PC-3 (cell line): ENCODE measurements at regions not wholly inside any gene's neighbourhood (a gene's known extent, or its start where the extent isn't known, plus 50 kb on each side); places are given as distances from the start of the nearest gene placed in this dataset.

ENCODE experiments used
- ATAC-seq: fragments of 200-7000 bp; cut with Tn5 transposase; 2 replicates; pipeline ENCODE4 v1.9.1; 2020; ENCODE audit warnings: mild to moderate bottlenecking, moderate library complexity
- BruUV-seq: library from RNA; stranded (reverse); fragments of 400-500 nt; replicated peaks from 2 replicates; lab custom pipeline; 2021; lab: Mats Ljungman, UMichigan
- CTCF ChIA-PET: fragments of 300-600 bp; sonication (Branson Sonifier 250); formaldehyde crosslinking; loops from one replicate; lab custom pipeline; 2022; ENCODE audit warnings: antibody characterized with exemption; lab: Charles Lee
- POLR2A ChIA-PET: fragments of 300-600 bp; sonication (Branson Sonifier 250); formaldehyde crosslinking; loops from one replicate; lab custom pipeline; 2022; ENCODE audit warnings: antibody characterized with exemption; ENCODE audit not compliant: unreplicated experiment; lab: Charles Lee
- DNase-seq: peaks from one replicate; pipeline ENCODE4 v3.0.0-alpha.2; 2015
- H2AFZ ChIP-seq: fragments of 300-600 bp; sonication (generic); 2 replicates; pipeline ENCODE4 v1.6.0; 2016; ENCODE audit warnings: antibody characterized with exemption, low read length
- H3F3A ChIP-seq: fragments of 300-600 bp; sonication (generic); one replicate; pipeline ENCODE4 v1.6.0; 2017; ENCODE audit warnings: antibody characterized with exemption, low read length, control low read depth, mild to moderate bottlenecking; ENCODE audit not compliant: unreplicated experiment
- H3K27ac ChIP-seq: fragments of 300-600 bp; sonication (generic); 2 replicates; pipeline ENCODE4 v1.5.1; 2016; ENCODE audit warnings: mild to moderate bottlenecking, low read length
- H3K27me3 ChIP-seq: fragments of 300-600 bp; sonication (generic); 2 replicates; pipeline ENCODE4 v1.6.1; 2016; ENCODE audit warnings: low read length, mixed read lengths
- H3K36me3 ChIP-seq: fragments of 300-600 bp; sonication (generic); 2 replicates; pipeline ENCODE4 v1.6.1; 2016; ENCODE audit warnings: low read depth, mixed run types, low read length, mixed read lengths
- H3K4me1 ChIP-seq: fragments of 300-600 bp; sonication (generic); 2 replicates; pipeline ENCODE4 v1.5.1; 2016; ENCODE audit warnings: low read length; ENCODE audit not compliant: insufficient read depth
- H3K4me2 ChIP-seq: fragments of 300-600 bp; sonication (generic); 2 replicates; pipeline ENCODE4 v1.6.0; 2016; ENCODE audit warnings: low read length
- H3K4me3 ChIP-seq: fragments of 300-600 bp; sonication (generic); 2 replicates; pipeline ENCODE4 v1.5.1; 2016; ENCODE audit warnings: mild to moderate bottlenecking, low read length, mixed read lengths
- H3K79me2 ChIP-seq: fragments of 300-600 bp; sonication (generic); 2 replicates; pipeline ENCODE4 v1.6.1; 2017; ENCODE audit warnings: low read length, mixed read lengths
- H3K9ac ChIP-seq: fragments of 300-600 bp; sonication (generic); 2 replicates; pipeline ENCODE4 v1.6.0; 2016; ENCODE audit warnings: mild to moderate bottlenecking, low read length
- H3K9me2 ChIP-seq: fragments of 300-600 bp; sonication (generic); replicated peaks from 2 replicates; pipeline ENCODE4 v1.6.1; 2016; ENCODE audit warnings: mixed run types, low read length, mixed read lengths
- H3K9me3 ChIP-seq: fragments of 300-600 bp; sonication (generic); 2 replicates; pipeline ENCODE4 v1.6.1; 2016; ENCODE audit warnings: low read length, mixed read lengths
- H4K20me1 ChIP-seq: fragments of 300-600 bp; sonication (generic); 2 replicates; pipeline ENCODE4 v1.6.1; 2016; ENCODE audit warnings: low read length, mixed read lengths
- CTCF ChIP-seq: fragments of 300-600 bp; sonication (generic); conservative IDR thresholded peaks from 2 replicates; pipeline ENCODE4 v1.5.1; 2017; ENCODE audit warnings: antibody characterized with exemption, low read depth, mild to moderate bottlenecking, low read length
- EZH2 ChIP-seq: fragments of 300-600 bp; sonication (generic); IDR thresholded peaks from one replicate; pipeline ENCODE4 v1.6.1; 2017; ENCODE audit warnings: antibody characterized with exemption, mild to moderate bottlenecking, low read length; ENCODE audit not compliant: unreplicated experiment
- EZH2phosphoT487 ChIP-seq: fragments of 300-600 bp; sonication (generic); IDR thresholded peaks from 2 replicates; pipeline ENCODE4 v1.6.1; 2018; ENCODE audit warnings: mild to moderate bottlenecking, antibody characterized with exemption, low read length, borderline replicate concordance
- intact Hi-C: fragments of 100-400 bp; cut with micrococcal nuclease; formaldehyde crosslinking; loops from 2 replicates; pipeline ENCODE4 v1.9.0; 2023

- Histone ChIP-seq H2AFZ (no peak overlapping the region), H3K36me3 (no peaks in the 10 kb centered on the region), H3K27ac (no peak overlapping the region), H3K4me3 (no peak overlapping the region), H4K20me1 (no peaks in the 10 kb centered on the region), H3K79me2 (no peaks in the 10 kb centered on the region), H3K9me3 (peaks cover 5% of the 10 kb centered on the region; the same call in 1 of the 2 replicates), H3K4me2 (no peak overlapping the region), H3K9me2 (no peaks in the 10 kb centered on the region), H3K9ac (no peak overlapping the region), H3K4me1 (no peaks in the 10 kb centered on the region), H3K27me3 (no peaks in the 10 kb centered on the region), H3F3A (no peaks in the 10 kb centered on the region)
- CTCF ChIA-PET = no interaction called here
- DNase-seq (no peak), ATAC-seq (no peak)
- POLR2A ChIA-PET = no interaction called here
- TF ChIP-seq EZH2phosphoT487 (no peak), CTCF (no peak), EZH2 (no peak)
- intact Hi-C loops = no loop called here
- no TSS peak for BruUV-seq
Observed at GRCh38 chr20:48146308-48146707, 361.0 kb upstream of the SULF2 start.

- H3K4me1 ChIP-seq = peaks cover 10% of the 10 kb centered on the region
- no peaks in the 10 kb centered on the region for H3K27me3 ChIP-seq
- H3K9ac ChIP-seq = no peak overlapping the region
- peaks cover 9% of the 10 kb centered on the region; the same call in 1 of the 2 replicates for H3K9me3 ChIP-seq
- ATAC-seq = no peak
- H3K36me3 ChIP-seq = no peaks in the 10 kb centered on the region
- no peak overlapping the region for H3K27ac ChIP-seq
- ChIA-PET POLR2A (no interaction called here), CTCF (no interaction called here)
- no peaks in the 10 kb centered on the region for H3K9me2 ChIP-seq
- TF ChIP-seq EZH2phosphoT487 = no peak
- no peak for TF ChIP-seq EZH2
- TF ChIP-seq CTCF = no peak
- H4K20me1 ChIP-seq = no peaks in the 10 kb centered on the region
- H3K79me2 ChIP-seq = no peaks in the 10 kb centered on the region
- H3K4me3 ChIP-seq = no peak overlapping the region
- no peak overlapping the region for H3K4me2 ChIP-seq
- H2AFZ ChIP-seq = no peak overlapping the region
- intact Hi-C loops = no loop called here
- BruUV-seq = no TSS peak
- no peak for DNase-seq
- no peaks in the 10 kb centered on the region for H3F3A ChIP-seq
Observed at GRCh38 chr20:48143435-48144081, 358.3 kb upstream of the SULF2 start.

- Histone ChIP-seq H3K9ac (no peak overlapping the region), H3K9me3 (peaks cover 9% of the 10 kb centered on the region; the same call in 1 of the 2 replicates), H3K27ac (no peak overlapping the region), H3K4me3 (no peak overlapping the region), H4K20me1 (no peaks in the 10 kb centered on the region), H3K36me3 (no peaks in the 10 kb centered on the region), H3K4me2 (no peak overlapping the region), H3K27me3 (no peaks in the 10 kb centered on the region), H3F3A (no peaks in the 10 kb centered on the region), H3K4me1 (peaks cover 10% of the 10 kb centered on the region), H2AFZ (no peak overlapping the region), H3K79me2 (no peaks in the 10 kb centered on the region), H3K9me2 (no peaks in the 10 kb centered on the region)
- ChIA-PET CTCF (no interaction called here), POLR2A (no interaction called here)
- no peak for TF ChIP-seq EZH2phosphoT487
- DNase-seq = no peak
- ATAC-seq = no peak
- BruUV-seq = no TSS peak
- intact Hi-C loops = no loop called here
Observed at GRCh38 chr20:48142516-48142773, 357.2 kb upstream of the SULF2 start.
